Astrocyte of the spinal cord (primary cell): ENCODE measurements at regions not wholly inside any gene's neighbourhood (a gene's known extent, or its start where the extent isn't known, plus 50 kb on each side); places are given as distances from the start of the nearest gene placed in this dataset.

Source experiments
- DNase-seq: peaks from one replicate; pipeline ENCODE4 v3.0.0; 2011; ENCODE audit warnings: low read depth, low spot score
- H3K4me3 ChIP-seq: 2 replicates; pipeline ENCODE4 v1.5.1; 2011; ENCODE audit warnings: low read depth, mild to moderate bottlenecking, low read length, moderate library complexity
- CTCF ChIP-seq: IDR thresholded peaks from 2 replicates; pipeline ENCODE4 v1.5.1; 2012; ENCODE audit warnings: low read depth, mild to moderate bottlenecking, low read length, inconsistent platforms
- in situ Hi-C: cut with HindIII; loops from 2 replicates; pipeline ENCODE4 v1.10.0; 2017; ENCODE audit warnings: low sequenced_read_pairs

- no peak for TF ChIP-seq CTCF
- in situ Hi-C loops, result no loop called here
- no peak overlapping the region for H3K4me3 ChIP-seq
- DNase-seq, result peak; percentile 9
Observed at GRCh38 chr6:71509191-71510005, 220.8 kb downstream of the OGFRL1 start.

GRCh38 chr6:71510057-71510713 is 221.6 kb downstream of the OGFRL1 start:
- DNase-seq, result peak; percentile 85
- in situ Hi-C loops, result no loop called here
- H3K4me3 ChIP-seq, result no peak overlapping the region
- TF ChIP-seq CTCF, result peak; percentile 68

- H3K4me3 ChIP-seq, result no peak overlapping the region
- no peak for TF ChIP-seq CTCF
- DNase-seq, result no peak
- in situ Hi-C loops, result no loop called here
Observed at GRCh38 chr6:71510856-71511255, 222.2 kb downstream of the OGFRL1 start.

GRCh38 chr6:71512256-71512655 is 223.6 kb downstream of the OGFRL1 start:
- in situ Hi-C loops, result no loop called here
- DNase-seq, result no peak
- H3K4me3 ChIP-seq, result no peak overlapping the region
- no peak for TF ChIP-seq CTCF

- in situ Hi-C loops, result no loop called here
- no peak for TF ChIP-seq CTCF
- no peak overlapping the region for H3K4me3 ChIP-seq
- no peak for DNase-seq
Observed at GRCh38 chr6:71513036-71513435, 224.4 kb downstream of the OGFRL1 start.

- DNase-seq, result no peak
- in situ Hi-C loops, result no loop called here
- TF ChIP-seq CTCF, result no peak
- no peak overlapping the region for H3K4me3 ChIP-seq
Observed at GRCh38 chr6:71523548-71523947, 234.9 kb downstream of the OGFRL1 start.
